ENCODE measurements at regions not wholly inside any gene's neighbourhood (a gene's known extent, or its start where the extent isn't known, plus 50 kb on each side); places are given as distances from the start of the nearest gene placed in this dataset.

DNA sequence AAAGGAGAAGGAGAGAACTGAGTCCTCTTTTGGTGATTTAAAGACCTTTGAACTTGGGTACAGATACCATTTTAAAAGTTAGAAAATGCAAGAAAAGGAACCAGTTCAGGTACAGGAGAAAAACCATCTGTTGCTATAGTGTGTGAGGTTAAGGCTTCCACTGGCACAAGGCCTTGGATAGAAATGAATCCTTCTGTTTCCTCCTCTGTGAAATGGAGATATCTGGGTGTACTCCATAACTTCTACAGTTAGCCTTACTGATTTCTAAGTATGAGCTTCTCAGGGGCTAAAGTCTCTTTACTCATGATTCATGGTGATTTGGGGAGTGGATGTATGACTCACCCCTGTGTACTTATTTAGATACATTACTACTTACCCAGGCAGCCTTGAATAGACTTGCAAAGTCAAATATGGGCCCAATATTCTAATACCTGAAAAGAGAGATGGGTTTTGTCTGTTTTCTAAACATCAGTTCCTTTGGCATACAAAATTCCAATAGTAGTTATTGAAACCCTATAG, 117.2 kb upstream of the ADO start:
- Histone ChIP-seq H3K27me3 (ENCODE audit: control insufficient read depth in 2 of 2, insufficient read depth in 2 of 2, low read length in 2 of 2) (no peaks in the 10 kb centered on the region), H4K20me1 (replicated peaks; ENCODE audit: control insufficient read depth, extremely low read depth, insufficient read depth, low read length) (no peaks in the 10 kb centered on the region), H3K4me2 (ENCODE audit: insufficient read depth, low read length) (no peak overlapping the region), H3K9me1 (replicated peaks; ENCODE audit: control insufficient read depth, extremely low read depth, insufficient read depth, low read length) (no peaks in the 10 kb centered on the region), H3K27ac (ENCODE audit: insufficient read depth, low read depth, low read length) (no peak overlapping the region), H3K9ac (replicated peaks; ENCODE audit: extremely low read depth, insufficient read depth, low read length) (no peak overlapping the region), H3K36me3 (ENCODE audit: control insufficient read depth in 2 of 2, extremely low read depth in 1 of 2, insufficient read depth in 2 of 2, low read length in 2 of 2) (no peaks in the 10 kb centered on the region), H3K9me3 (replicated peaks; ENCODE audit: control insufficient read depth, insufficient read depth, low read length) (no peaks in the 10 kb centered on the region), H3K4me3 (replicated peaks in 1 of 3; ENCODE audit: insufficient read depth in 1 of 3, low read depth in 1 of 3, low read length in 3 of 3) (no peak overlapping the region), H2AFZ (ENCODE audit: low read depth, low read length) (no peak overlapping the region), H3K4me1 (ENCODE audit: control insufficient read depth, extremely low read depth, insufficient read depth, low read length) (peaks cover 22% of the 10 kb centered on the region), H3K79me2 (ENCODE audit: control insufficient read depth, insufficient read depth, low read length) (no peaks in the 10 kb centered on the region)
- BruUV-seq (replicated peaks), result no TSS peak
- peak; percentile 23 for DNase-seq (ENCODE audit: low read depth, low spot score)
- ChIA-PET CTCF (interaction anchor here (1.5 kb wide), 1 partner anchor 131 kb away, joined by 3 read pairs; no protein-coding TSS in a partner anchor), POLR2A (no interaction called here)
- intact Hi-C loops (cut with micrococcal nuclease) (loop anchor here (5.0 kb wide), 1 partner anchor 130 kb away; the partner anchor contains the start of gene EGR2), dilution Hi-C loops (cut with MboI; ENCODE audit: extremely low pct_ligation_motif_present, low sequenced_read_pairs) (no loop called here)
- TF ChIP-seq, protein P1, sequence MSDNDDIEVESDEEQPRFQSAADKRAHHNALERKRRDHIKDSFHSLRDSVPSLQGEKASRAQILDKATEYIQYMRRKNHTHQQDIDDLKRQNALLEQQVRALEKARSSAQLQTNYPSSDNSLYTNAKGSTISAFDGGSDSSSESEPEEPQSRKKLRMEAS (IDR thresholded peaks at IDR 0.05; ENCODE audit: insufficient read depth, insufficient read length), result no peak
- TF ChIP-seq EZH2 (IDR thresholded peaks at IDR 0.05; ENCODE audit: borderline replicate concordance, low read depth, low read length, severe bottlenecking), result no peak
- TF ChIP-seq GATA2 (IDR thresholded peaks at IDR 0.05; ENCODE audit: insufficient read depth, insufficient read length, low read depth, low read length), result no peak
- TF ChIP-seq JUN (IDR thresholded peaks at IDR 0.05; ENCODE audit: borderline replicate concordance, insufficient read depth, insufficient read length, low read depth), result peak; percentile 59
- peak; percentile 85 for TF ChIP-seq FOS (IDR thresholded peaks at IDR 0.05; ENCODE audit: borderline replicate concordance, insufficient read depth, low read length)
- no peak for TF ChIP-seq MYC (IDR thresholded peaks at IDR 0.05; ENCODE audit: low read depth, low read length)
- no peak for TF ChIP-seq POLR2AphosphoS5 (IDR thresholded peaks at IDR 0.05; ENCODE audit: insufficient read depth, low read depth, low read length)
- TF ChIP-seq, protein P2, sequence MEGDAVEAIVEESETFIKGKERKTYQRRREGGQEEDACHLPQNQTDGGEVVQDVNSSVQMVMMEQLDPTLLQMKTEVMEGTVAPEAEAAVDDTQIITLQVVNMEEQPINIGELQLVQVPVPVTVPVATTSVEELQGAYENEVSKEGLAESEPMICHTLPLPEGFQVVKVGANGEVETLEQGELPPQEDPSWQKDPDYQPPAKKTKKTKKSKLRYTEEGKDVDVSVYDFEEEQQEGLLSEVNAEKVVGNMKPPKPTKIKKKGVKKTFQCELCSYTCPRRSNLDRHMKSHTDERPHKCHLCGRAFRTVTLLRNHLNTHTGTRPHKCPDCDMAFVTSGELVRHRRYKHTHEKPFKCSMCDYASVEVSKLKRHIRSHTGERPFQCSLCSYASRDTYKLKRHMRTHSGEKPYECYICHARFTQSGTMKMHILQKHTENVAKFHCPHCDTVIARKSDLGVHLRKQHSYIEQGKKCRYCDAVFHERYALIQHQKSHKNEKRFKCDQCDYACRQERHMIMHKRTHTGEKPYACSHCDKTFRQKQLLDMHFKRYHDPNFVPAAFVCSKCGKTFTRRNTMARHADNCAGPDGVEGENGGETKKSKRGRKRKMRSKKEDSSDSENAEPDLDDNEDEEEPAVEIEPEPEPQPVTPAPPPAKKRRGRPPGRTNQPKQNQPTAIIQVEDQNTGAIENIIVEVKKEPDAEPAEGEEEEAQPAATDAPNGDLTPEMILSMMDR (IDR thresholded peaks at IDR 0.05; ENCODE audit: extremely low read depth in 1 of 2, insufficient read depth in 1 of 2, low read depth in 1 of 2, low read length in 2 of 2), result no peak
- no peak for TF ChIP-seq POLR2A (IDR thresholded peaks at IDR 0.05; ENCODE audit: low read depth, low read length)
- FAIRE-seq, result peak; percentile 58
